Fibroblast of gingiva (primary cell): ENCODE measurements at regions not wholly inside any gene's neighbourhood (a gene's known extent, or its start where the extent isn't known, plus 50 kb on each side); places are given as distances from the start of the nearest gene placed in this dataset.

Experiments
- DNase-seq: peaks from one replicate; pipeline ENCODE4 v3.0.0-alpha.2; 2011; ENCODE audit warnings: low read depth

DNA sequence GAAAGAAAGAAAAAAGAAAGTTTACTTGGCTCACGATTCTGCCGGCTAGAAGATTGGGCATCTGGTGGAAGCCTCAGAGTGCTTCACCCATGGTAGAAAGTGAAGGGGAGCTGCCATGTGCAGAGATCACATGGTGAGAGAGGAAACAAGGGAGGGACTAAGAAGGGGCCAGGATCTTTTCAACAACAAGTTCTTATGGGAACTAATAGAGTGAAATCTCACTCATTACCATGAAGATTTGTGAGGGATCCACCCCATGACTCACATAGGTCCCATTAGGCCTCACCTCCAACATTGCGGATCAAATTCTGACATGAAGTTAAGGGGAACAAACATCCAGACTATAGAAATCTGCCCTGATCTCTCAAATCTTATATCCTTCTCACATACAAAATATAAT is 61.3 kb upstream of the UGT8 start:
- DNase-seq = no peak

DNA sequence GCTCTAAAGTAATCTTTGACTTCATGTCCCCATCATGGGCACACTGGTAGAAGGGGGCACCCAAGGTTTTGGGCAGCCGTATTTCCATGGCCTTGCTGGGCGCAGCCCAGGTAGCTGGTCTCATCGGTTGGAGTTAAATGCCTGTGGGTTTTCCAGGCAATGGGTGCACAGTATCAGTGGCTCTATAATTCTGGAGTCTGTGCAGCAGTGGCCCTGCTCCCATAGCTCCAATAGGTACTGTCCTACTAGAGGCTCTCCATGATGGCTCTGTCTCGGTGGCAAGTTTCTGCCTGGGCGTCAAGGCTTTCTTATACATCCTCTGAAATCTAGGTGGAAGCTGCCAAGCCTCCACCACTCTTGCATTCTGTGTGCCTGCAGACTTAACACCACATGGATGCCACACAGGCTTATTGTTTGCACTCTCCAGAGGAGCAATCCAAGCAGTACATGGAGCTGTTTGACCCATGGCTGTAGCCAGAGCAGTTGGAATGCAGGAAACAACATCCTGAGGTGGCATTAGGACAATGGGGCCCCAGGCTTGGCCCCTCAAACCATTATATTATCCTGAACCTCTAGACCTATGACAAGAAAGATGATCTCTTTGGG is 60.5 kb upstream of the UGT8 start:
- no peak for DNase-seq

DNA sequence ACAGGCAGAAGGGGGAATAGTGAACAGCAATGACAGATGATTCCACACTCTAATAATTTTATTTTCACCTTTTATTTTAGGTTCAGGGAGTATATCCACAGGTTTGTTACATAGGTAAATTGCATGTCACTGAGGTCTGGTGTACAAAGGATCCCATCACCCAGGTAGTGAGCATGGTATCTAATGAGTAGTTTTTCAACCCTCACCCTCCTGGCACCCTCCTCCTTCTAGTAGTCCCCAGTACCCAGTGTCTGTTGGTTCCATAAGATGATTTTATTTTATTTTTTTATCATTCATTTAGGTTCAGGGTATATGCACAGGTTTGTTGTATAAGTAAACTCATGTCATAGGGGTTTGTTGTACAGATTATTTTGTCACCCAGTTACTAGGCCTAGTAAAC is 58.6 kb upstream of the UGT8 start:
- DNase-seq = no peak

DNA sequence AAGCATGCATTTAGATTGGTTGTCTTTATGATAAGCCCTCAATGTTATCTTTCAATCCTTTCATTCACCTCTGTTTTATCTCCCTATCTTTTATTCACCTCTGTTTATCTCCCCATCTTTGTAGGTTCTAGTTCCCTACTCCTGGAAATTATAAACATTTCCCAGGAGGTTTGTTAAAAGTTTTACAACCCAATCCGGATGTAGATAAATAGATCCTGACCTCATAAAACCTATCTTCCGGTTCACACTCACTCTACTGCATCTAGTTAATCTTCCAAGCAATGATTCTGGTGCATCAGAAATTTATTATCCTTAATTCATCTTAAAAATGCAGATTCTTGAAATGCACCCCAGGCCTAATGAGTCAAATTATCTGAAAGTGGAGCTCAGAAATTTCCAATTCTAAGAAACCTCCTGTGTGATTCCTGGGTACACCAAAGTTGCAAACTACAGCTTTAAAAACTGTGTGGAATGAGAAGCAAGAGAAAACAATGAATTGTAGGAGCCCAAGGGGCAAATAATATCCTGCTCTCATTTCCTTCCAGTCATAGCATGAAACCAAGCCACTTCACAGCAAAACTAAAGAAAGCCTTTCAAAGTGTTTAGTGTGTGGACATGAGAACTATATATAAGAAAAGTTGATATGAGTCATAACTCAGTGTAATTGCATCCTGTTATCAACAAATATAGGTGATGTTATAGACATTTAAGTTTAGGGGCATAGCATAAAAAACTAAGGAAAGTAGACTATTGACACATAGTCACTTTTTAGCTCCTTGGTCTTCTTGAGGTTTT is 51.1 kb upstream of the UGT8 start:
- no peak for DNase-seq
